SK-N-SH treated with all-trans-retinoic acid at 6 μM for 48 hours (cell line): ENCODE measurements at regions not wholly inside any gene's neighbourhood (a gene's known extent, or its start where the extent isn't known, plus 50 kb on each side); places are given as distances from the start of the nearest gene placed in this dataset.

Experiments used
- ATAC-seq: fragments of 200-7000 bp; cut with Tn5 transposase; 3 replicates; pipeline ENCODE4 v1.9.1; 2020; ENCODE audit warnings: mild to moderate bottlenecking, moderate library complexity
- ARNTL ChIP-seq: fragments of 450-650 bp; formaldehyde crosslinking; IDR thresholded peaks from 2 replicates; pipeline ENCODE4 v1.5.0; 2020; ENCODE audit warnings: low read depth, mild to moderate bottlenecking, moderate library complexity, borderline replicate concordance
- BACH2 ChIP-seq: fragments of 250-450 bp; sonication (Bioruptor Pico); IDR thresholded peaks from 2 replicates; pipeline ENCODE4 v1.9.0; 2021; ENCODE audit warnings: mild to moderate bottlenecking, borderline replicate concordance
- CREB5 ChIP-seq: fragments of 250-450 bp; sonication (Bioruptor Pico); IDR thresholded peaks from 2 replicates; pipeline ENCODE4 v1.5.1; 2020; ENCODE audit warnings: low read depth, mild to moderate bottlenecking, moderate library complexity
- CSDC2 ChIP-seq: fragments of 250-450 bp; sonication (Bioruptor Pico); IDR thresholded peaks from 2 replicates; pipeline ENCODE4 v1.5.0; 2020; ENCODE audit warnings: mild to moderate bottlenecking, moderate library complexity
- CSRNP3 ChIP-seq: fragments of 250-450 bp; sonication (Bioruptor Pico); IDR thresholded peaks from 2 replicates; pipeline ENCODE4 v1.5.1; 2021; ENCODE audit warnings: mild to moderate bottlenecking, moderate library complexity
- GLIS3 ChIP-seq: fragments of 250-450 bp; sonication (Bioruptor Pico); IDR thresholded peaks from 2 replicates; pipeline ENCODE4 v1.5.0; 2020; ENCODE audit warnings: mild to moderate bottlenecking, moderate library complexity
- ISL1 ChIP-seq: fragments of 250-450 bp; sonication (Bioruptor Pico); IDR thresholded peaks from 2 replicates; pipeline ENCODE4 v2.1.2; 2022; ENCODE audit warnings: mild to moderate bottlenecking, moderate library complexity
- OSR1 ChIP-seq: fragments of 250-450 bp; sonication (Bioruptor Pico); IDR thresholded peaks from 2 replicates; pipeline ENCODE4 v1.8.0; 2022; ENCODE audit warnings: moderate library complexity, mild to moderate bottlenecking, inconsistent platforms
- PATZ1 ChIP-seq: fragments of 250-450 bp; sonication (Bioruptor Pico); IDR thresholded peaks from 2 replicates; pipeline ENCODE4 v1.8.0; 2020; ENCODE audit warnings: mild to moderate bottlenecking, moderate library complexity, borderline replicate concordance
- POU6F1 ChIP-seq: fragments of 250-450 bp; sonication (Bioruptor Pico); IDR thresholded peaks from 2 replicates; pipeline ENCODE4 v1.8.0; 2021; ENCODE audit warnings: low read depth, mild to moderate bottlenecking, moderate library complexity, borderline replicate concordance
- PPARA ChIP-seq: fragments of 250-450 bp; sonication (Bioruptor Pico); IDR thresholded peaks from 2 replicates; pipeline ENCODE4 v1.5.0; 2020; ENCODE audit warnings: mild to moderate bottlenecking, borderline replicate concordance
- RARB ChIP-seq: fragments of 250-450 bp; sonication (Bioruptor Pico); IDR thresholded peaks from 2 replicates; pipeline ENCODE4 v1.8.0; 2021; ENCODE audit warnings: mild to moderate bottlenecking, moderate library complexity
- SNAI2 ChIP-seq: fragments of 250-450 bp; sonication (Bioruptor Pico); IDR thresholded peaks from 2 replicates; pipeline ENCODE4 v1.5.0; 2020; ENCODE audit warnings: mild to moderate bottlenecking, moderate library complexity
- TCF4 ChIP-seq: fragments of 250-450 bp; sonication (Bioruptor Pico); IDR thresholded peaks from 2 replicates; pipeline ENCODE4 v1.8.0; 2021; ENCODE audit warnings: mild to moderate bottlenecking, moderate library complexity, borderline replicate concordance
- TOX ChIP-seq: fragments of 250-450 bp; sonication (Bioruptor Pico); IDR thresholded peaks from 2 replicates; pipeline ENCODE4 v1.8.0; 2021; ENCODE audit warnings: mild to moderate bottlenecking, moderate library complexity, borderline replicate concordance
- ZC3H10 ChIP-seq: fragments of 250-450 bp; sonication (Bioruptor Pico); IDR thresholded peaks from 2 replicates; pipeline ENCODE4 v1.5.1; 2021; ENCODE audit warnings: mild to moderate bottlenecking, moderate library complexity
- ZFP3 ChIP-seq: fragments of 250-450 bp; sonication (Bioruptor Pico); IDR thresholded peaks from 2 replicates; pipeline ENCODE4 v1.5.0; 2020; ENCODE audit warnings: mild to moderate bottlenecking, moderate library complexity
- ZFP30 ChIP-seq: fragments of 450-650 bp; formaldehyde crosslinking; IDR thresholded peaks from 2 replicates; pipeline ENCODE4 v1.5.0; 2022; ENCODE audit warnings: mild to moderate bottlenecking, moderate library complexity
- ZNF565 ChIP-seq: fragments of 450-650 bp; formaldehyde crosslinking; conservative IDR thresholded peaks from 2 replicates; pipeline ENCODE4 v1.5.0; 2020; ENCODE audit warnings: low read depth, mild to moderate bottlenecking, moderate library complexity
- ZNF70 ChIP-seq: fragments of 450-650 bp; formaldehyde crosslinking; IDR thresholded peaks from 2 replicates; pipeline ENCODE4 v1.5.0; 2020; ENCODE audit warnings: mild to moderate bottlenecking, moderate library complexity
- ZNF8 ChIP-seq: fragments of 450-650 bp; formaldehyde crosslinking; IDR thresholded peaks from 2 replicates; pipeline ENCODE4 v1.5.0; 2020; ENCODE audit warnings: mild to moderate bottlenecking, moderate library complexity

- ATAC-seq, result no peak
- TF ChIP-seq ZNF70 (CRISPR knock-in tag), result no peak
- no peak for TF ChIP-seq ZNF565 (CRISPR knock-in tag)
- no peak for TF ChIP-seq CSRNP3 (CRISPR knock-in tag)
- no peak for TF ChIP-seq RARB (CRISPR knock-in tag)
- TF ChIP-seq POU6F1 (CRISPR knock-in tag), result no peak
- TF ChIP-seq CREB5 (CRISPR knock-in tag), result no peak
- TF ChIP-seq TCF4, result no peak
- no peak for TF ChIP-seq ZFP30
- TF ChIP-seq TOX (CRISPR knock-in tag), result no peak
Measured at GRCh38 chr7:114128880-114129279, 210.1 kb upstream of the PPP1R3A start.

GRCh38 chr7:114126095-114126494, 207.3 kb upstream of the PPP1R3A start:
- no peak for ATAC-seq
- no peak for TF ChIP-seq POU6F1 (CRISPR knock-in tag)
- no peak for TF ChIP-seq ARNTL (CRISPR knock-in tag)
- no peak for TF ChIP-seq TOX (CRISPR knock-in tag)
- no peak for TF ChIP-seq ZFP3 (CRISPR knock-in tag)
- TF ChIP-seq BACH2 (CRISPR knock-in tag), result no peak
- no peak for TF ChIP-seq ZNF8
- TF ChIP-seq CSDC2, result no peak
- no peak for TF ChIP-seq GLIS3 (CRISPR knock-in tag)
- TF ChIP-seq CREB5 (CRISPR knock-in tag), result no peak
- no peak for TF ChIP-seq SNAI2
- TF ChIP-seq ZC3H10 (CRISPR knock-in tag), result no peak
- no peak for TF ChIP-seq ISL1
- no peak for TF ChIP-seq RARB (CRISPR knock-in tag)
- TF ChIP-seq CSRNP3 (CRISPR knock-in tag), result no peak
- TF ChIP-seq OSR1 (CRISPR knock-in tag), result no peak
- no peak for TF ChIP-seq PATZ1
- no peak for TF ChIP-seq ZNF70 (CRISPR knock-in tag)
- TF ChIP-seq PPARA (CRISPR knock-in tag), result no peak
